ENCODE measurements at regions not wholly inside any gene's neighbourhood (a gene's known extent, or its start where the extent isn't known, plus 50 kb on each side); places are given as distances from the start of the nearest gene placed in this dataset.

DNA sequence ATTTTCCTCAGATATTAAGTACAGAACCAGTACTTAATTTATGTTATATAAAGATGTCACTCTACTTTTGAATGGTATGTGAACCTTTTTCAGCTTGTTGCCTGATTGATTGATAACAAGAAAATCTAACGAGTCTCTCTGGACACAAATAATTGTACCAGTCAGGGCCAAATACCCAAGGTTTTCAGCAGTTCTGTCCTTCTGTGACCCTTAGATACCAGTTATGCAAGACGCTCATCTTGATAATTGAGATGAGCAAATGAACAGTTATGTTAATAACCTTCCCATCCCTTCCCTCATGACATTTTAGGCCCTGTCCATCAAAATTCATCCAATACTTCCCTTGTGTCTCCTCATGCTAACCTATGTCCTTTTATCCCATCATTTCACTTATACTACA is 185.9 kb upstream of the G2E3 start:
- TF ChIP-seq, protein P1, sequence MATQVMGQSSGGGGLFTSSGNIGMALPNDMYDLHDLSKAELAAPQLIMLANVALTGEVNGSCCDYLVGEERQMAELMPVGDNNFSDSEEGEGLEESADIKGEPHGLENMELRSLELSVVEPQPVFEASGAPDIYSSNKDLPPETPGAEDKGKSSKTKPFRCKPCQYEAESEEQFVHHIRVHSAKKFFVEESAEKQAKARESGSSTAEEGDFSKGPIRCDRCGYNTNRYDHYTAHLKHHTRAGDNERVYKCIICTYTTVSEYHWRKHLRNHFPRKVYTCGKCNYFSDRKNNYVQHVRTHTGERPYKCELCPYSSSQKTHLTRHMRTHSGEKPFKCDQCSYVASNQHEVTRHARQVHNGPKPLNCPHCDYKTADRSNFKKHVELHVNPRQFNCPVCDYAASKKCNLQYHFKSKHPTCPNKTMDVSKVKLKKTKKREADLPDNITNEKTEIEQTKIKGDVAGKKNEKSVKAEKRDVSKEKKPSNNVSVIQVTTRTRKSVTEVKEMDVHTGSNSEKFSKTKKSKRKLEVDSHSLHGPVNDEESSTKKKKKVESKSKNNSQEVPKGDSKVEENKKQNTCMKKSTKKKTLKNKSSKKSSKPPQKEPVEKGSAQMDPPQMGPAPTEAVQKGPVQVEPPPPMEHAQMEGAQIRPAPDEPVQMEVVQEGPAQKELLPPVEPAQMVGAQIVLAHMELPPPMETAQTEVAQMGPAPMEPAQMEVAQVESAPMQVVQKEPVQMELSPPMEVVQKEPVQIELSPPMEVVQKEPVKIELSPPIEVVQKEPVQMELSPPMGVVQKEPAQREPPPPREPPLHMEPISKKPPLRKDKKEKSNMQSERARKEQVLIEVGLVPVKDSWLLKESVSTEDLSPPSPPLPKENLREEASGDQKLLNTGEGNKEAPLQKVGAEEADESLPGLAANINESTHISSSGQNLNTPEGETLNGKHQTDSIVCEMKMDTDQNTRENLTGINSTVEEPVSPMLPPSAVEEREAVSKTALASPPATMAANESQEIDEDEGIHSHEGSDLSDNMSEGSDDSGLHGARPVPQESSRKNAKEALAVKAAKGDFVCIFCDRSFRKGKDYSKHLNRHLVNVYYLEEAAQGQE (IDR thresholded peaks at IDR 0.05; ENCODE audit: insufficient read depth in 1 of 2, low read depth in 2 of 2, low read length in 2 of 2): no peak
- no peak for TF ChIP-seq SIN3A (IDR thresholded peaks at IDR 0.05; ENCODE audit: borderline replicate concordance, insufficient read depth, low read length)
- TF ChIP-seq POLR2AphosphoS5 (IDR thresholded peaks at IDR 0.05; ENCODE audit: low read depth, low read length): no peak
- no peak for TF ChIP-seq FOXP2 (optimal IDR thresholded peaks at IDR 0.05; ENCODE audit: borderline replicate concordance, extremely low read depth, extremely low read length, insufficient read depth)
- no peak for TF ChIP-seq TAF1 (IDR thresholded peaks at IDR 0.05; ENCODE audit: borderline replicate concordance, insufficient read depth, low read length)

DNA sequence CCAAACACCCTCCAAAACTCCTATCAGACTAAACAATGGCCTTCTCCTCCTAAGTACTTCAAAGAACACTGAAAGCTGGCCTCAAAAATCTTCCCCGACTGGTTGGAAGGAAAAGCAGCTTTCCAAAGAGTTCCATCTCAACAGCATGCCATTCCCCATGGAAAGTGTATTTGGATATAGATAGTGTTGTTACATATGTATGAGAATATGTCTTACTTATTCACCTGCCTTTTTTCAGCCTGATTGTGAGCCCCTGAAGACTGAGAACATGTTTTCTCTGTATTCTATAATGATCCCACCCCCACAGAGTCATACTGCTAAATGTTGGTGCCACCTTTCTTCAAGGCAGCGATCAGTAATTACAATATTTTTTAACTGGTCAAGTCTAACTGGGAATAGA is 185.4 kb upstream of the G2E3 start:
- TF ChIP-seq SIN3A (IDR thresholded peaks at IDR 0.05; ENCODE audit: borderline replicate concordance, insufficient read depth, low read length) (no peak), POLR2AphosphoS5 (IDR thresholded peaks at IDR 0.05; ENCODE audit: low read depth, low read length) (no peak), TAF1 (IDR thresholded peaks at IDR 0.05; ENCODE audit: borderline replicate concordance, insufficient read depth, low read length) (no peak), FOXP2 (optimal IDR thresholded peaks at IDR 0.05; ENCODE audit: borderline replicate concordance, extremely low read depth, extremely low read length, insufficient read depth) (no peak)
- TF ChIP-seq, protein P1 (IDR thresholded peaks at IDR 0.05; ENCODE audit: insufficient read depth in 1 of 2, low read depth in 2 of 2, low read length in 2 of 2): no peak

DNA sequence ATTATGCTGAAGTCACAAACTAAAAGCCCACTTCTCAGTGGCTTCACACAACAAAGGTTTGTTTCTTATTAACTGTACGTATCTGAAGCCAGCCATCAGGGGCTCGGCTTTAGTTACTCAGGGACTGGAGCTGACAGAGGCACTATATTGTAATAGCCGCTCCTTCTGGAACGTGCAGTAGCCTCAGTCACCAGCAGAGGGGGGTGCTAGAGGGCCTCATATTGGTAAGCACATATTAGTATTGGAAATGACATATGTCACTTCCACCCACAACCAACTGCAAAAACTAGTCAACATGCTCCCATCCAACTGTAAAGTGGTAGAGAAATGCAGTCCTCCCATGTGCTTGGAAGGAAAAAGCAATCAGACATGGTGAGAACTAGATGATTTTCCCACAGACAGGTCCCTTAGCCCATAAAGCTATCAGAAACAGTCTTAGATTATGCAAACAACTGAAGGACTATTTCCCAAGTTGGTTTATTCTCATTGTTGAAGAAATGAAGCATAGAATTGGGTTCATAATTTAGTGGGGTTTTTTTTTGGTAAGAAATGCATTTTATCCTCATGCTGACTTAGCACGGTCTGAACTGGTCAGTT is 183.6 kb upstream of the G2E3 start:
- TF ChIP-seq TAF1 (IDR thresholded peaks at IDR 0.05; ENCODE audit: borderline replicate concordance, insufficient read depth, low read length) (no peak), FOXP2 (optimal IDR thresholded peaks at IDR 0.05; ENCODE audit: borderline replicate concordance, extremely low read depth, extremely low read length, insufficient read depth) (no peak), POLR2AphosphoS5 (IDR thresholded peaks at IDR 0.05; ENCODE audit: low read depth, low read length) (no peak), SIN3A (IDR thresholded peaks at IDR 0.05; ENCODE audit: borderline replicate concordance, insufficient read depth, low read length) (no peak)
- TF ChIP-seq, protein P1 (IDR thresholded peaks at IDR 0.05; ENCODE audit: insufficient read depth in 1 of 2, low read depth in 2 of 2, low read length in 2 of 2): no peak

DNA sequence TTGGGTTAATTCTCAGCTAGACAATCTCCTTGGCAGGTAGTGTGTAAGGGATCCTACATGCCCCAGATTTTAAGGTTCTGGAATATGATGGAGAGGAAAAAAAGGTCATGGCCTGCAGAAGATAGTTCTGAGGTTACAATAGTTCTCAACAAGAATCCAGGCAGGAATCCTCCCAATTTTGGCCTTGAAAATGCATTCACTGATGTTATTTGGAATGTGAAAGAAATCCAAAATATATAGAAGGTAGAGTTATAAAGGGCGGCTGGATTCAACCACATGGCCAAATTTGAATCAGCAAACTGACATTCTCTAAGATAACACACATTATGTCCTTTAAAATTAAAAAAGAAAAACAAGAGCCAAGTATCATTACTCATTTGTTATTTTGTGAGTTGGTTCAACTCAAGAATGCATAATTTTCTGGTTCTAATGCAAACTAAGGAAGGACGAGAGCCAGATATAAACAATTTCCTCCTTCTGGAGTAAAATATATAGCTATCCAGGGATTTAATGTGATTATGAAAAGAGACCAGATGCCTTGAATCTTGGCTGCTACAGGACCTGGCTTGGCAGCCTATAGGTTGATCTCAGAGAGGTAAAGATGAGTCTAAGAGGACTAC is 177.0 kb upstream of the G2E3 start:
- no peak for TF ChIP-seq TAF1 (IDR thresholded peaks at IDR 0.05; ENCODE audit: borderline replicate concordance, insufficient read depth, low read length)
- TF ChIP-seq, protein P1 (IDR thresholded peaks at IDR 0.05; ENCODE audit: insufficient read depth in 1 of 2, low read depth in 2 of 2, low read length in 2 of 2): no peak
- TF ChIP-seq SIN3A (IDR thresholded peaks at IDR 0.05; ENCODE audit: borderline replicate concordance, insufficient read depth, low read length): no peak
- TF ChIP-seq FOXP2 (optimal IDR thresholded peaks at IDR 0.05; ENCODE audit: borderline replicate concordance, extremely low read depth, extremely low read length, insufficient read depth): no peak
- no peak for TF ChIP-seq POLR2AphosphoS5 (IDR thresholded peaks at IDR 0.05; ENCODE audit: low read depth, low read length)
